ENCODE measurements at regions not wholly inside any gene's neighbourhood (a gene's known extent, or its start where the extent isn't known, plus 50 kb on each side); places are given as distances from the start of the nearest gene placed in this dataset.

DNA sequence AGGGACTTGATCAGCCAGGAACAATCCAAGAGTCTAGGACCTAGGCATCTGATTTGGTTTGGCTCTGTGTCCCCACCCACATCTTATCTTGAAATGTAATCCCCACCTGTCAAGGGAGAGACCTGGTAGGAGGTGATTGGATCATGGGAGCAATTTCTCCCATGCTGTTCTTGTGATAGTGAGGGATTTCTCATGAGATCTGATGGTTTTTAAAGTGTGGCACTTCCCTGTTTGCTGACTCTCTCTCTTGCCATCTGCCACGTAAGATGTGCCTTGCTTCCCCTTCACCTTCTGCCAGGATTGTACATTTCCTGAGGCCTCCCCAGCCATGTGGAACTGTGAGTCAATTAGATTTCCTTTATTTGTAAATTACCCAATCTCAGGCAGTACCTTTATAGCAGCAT, 201.7 kb upstream of the ACTBL2 start:
- Histone ChIP-seq H3K4me2 (no peak overlapping the region), H3K27ac (no peak overlapping the region), H3K4me1 (no peaks in the 10 kb centered on the region), H3K27me3 (no peaks in the 10 kb centered on the region), H3K4me3 (no peak overlapping the region), H3K9me3 (no peaks in the 10 kb centered on the region), H4K20me1 (no peaks in the 10 kb centered on the region), H3K9ac (no peak overlapping the region), H3K36me3 (no peaks in the 10 kb centered on the region)
- no peak for TF ChIP-seq Cebpa-rat (IDR thresholded peaks at IDR 0.05)

DNA sequence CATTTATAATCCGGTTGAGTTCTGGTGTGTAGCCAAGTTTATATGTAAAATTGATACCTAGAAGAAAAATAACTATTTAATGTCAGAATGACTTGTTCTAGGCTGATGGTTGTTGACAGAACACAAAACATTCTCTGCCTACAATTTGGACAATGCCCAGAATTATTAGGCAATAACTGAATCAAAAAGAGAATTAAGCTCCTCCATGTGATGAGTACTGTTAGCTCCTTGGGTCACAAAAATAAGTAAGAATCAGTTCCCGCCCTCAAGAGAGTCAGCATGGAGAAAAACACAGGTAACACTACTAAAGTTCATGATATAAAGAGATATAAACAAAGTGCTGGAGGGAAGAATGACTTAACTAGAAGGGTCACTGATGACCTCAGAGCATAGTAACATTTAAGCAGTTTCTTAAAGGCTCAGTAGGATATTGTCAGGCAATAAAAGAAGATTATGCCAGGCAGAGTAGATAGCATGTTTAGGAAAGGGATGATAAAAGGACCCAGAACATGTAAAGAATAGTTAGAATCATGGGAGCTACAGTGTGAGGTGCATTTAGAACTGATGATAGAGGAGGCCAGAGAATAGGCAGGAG, 200.5 kb upstream of the ACTBL2 start:
- H3K27ac ChIP-seq: no peak overlapping the region
- H3K4me3 ChIP-seq: no peak overlapping the region
- H3K4me1 ChIP-seq: no peaks in the 10 kb centered on the region
- no peak for TF ChIP-seq Cebpa-rat (IDR thresholded peaks at IDR 0.05)
- H3K27me3 ChIP-seq: no peaks in the 10 kb centered on the region
- H3K4me2 ChIP-seq: no peak overlapping the region
- no peaks in the 10 kb centered on the region for H3K9me3 ChIP-seq
- H4K20me1 ChIP-seq: no peaks in the 10 kb centered on the region
- no peak overlapping the region for H3K9ac ChIP-seq
- H3K36me3 ChIP-seq: no peaks in the 10 kb centered on the region

DNA sequence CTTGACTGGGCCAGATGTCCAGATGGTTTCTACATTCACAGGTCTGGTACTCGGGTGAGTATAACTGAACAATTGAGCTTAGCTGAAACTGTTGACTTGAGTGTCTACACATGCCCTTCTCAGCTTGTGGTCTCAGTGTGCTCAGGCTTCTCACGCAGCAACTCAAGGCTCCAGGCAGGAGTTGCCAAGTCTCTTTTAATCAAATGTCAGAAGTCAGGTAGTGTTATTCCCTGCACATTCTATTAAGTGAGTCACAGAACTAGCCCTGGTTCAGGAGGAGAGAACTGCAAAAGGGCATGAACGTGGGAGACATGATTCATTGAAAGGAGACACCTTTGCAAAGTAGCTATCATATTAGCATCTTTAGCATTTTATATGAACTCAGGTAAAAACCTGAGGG, 199.3 kb upstream of the ACTBL2 start:
- H3K36me3 ChIP-seq: no peaks in the 10 kb centered on the region
- TF ChIP-seq Cebpa-rat (IDR thresholded peaks at IDR 0.05): no peak
- no peaks in the 10 kb centered on the region for H3K27me3 ChIP-seq
- H3K9ac ChIP-seq: no peak overlapping the region
- H3K4me1 ChIP-seq: no peaks in the 10 kb centered on the region
- H4K20me1 ChIP-seq: no peaks in the 10 kb centered on the region
- no peak overlapping the region for H3K4me2 ChIP-seq
- H3K9me3 ChIP-seq: no peaks in the 10 kb centered on the region
- no peak overlapping the region for H3K4me3 ChIP-seq
- no peak overlapping the region for H3K27ac ChIP-seq

GRCh38 chr5:57680686-57681085, 198.1 kb upstream of the ACTBL2 start:
- TF ChIP-seq Cebpa-rat (IDR thresholded peaks at IDR 0.05): no peak
- no peaks in the 10 kb centered on the region for H4K20me1 ChIP-seq
- H3K4me3 ChIP-seq: no peak overlapping the region
- no peaks in the 10 kb centered on the region for H3K27me3 ChIP-seq
- no peak overlapping the region for H3K4me2 ChIP-seq
- H3K36me3 ChIP-seq: no peaks in the 10 kb centered on the region
- no peaks in the 10 kb centered on the region for H3K9me3 ChIP-seq
- no peaks in the 10 kb centered on the region for H3K4me1 ChIP-seq
- no peak overlapping the region for H3K27ac ChIP-seq
- no peak overlapping the region for H3K9ac ChIP-seq

- Histone ChIP-seq H4K20me1 (no peaks in the 10 kb centered on the region), H3K27me3 (no peaks in the 10 kb centered on the region), H3K4me2 (no peak overlapping the region), H3K4me1 (no peaks in the 10 kb centered on the region), H3K4me3 (no peak overlapping the region), H3K36me3 (no peaks in the 10 kb centered on the region), H3K9ac (no peak overlapping the region), H3K27ac (no peak overlapping the region), H3K9me3 (no peaks in the 10 kb centered on the region)
- TF ChIP-seq Cebpa-rat (IDR thresholded peaks at IDR 0.05): no peak
These were observed 194.6 kb upstream of the ACTBL2 start for GRCh38 chr5:57677235-57677634.

GRCh38 chr5:57676222-57677098, 193.8 kb upstream of the ACTBL2 start:
- no peak overlapping the region for H3K4me3 ChIP-seq
- no peaks in the 10 kb centered on the region for H3K4me1 ChIP-seq
- no peak for TF ChIP-seq Cebpa-rat (IDR thresholded peaks at IDR 0.05)
- H3K9me3 ChIP-seq: no peaks in the 10 kb centered on the region
- H3K9ac ChIP-seq: no peak overlapping the region
- no peak overlapping the region for H3K4me2 ChIP-seq
- H4K20me1 ChIP-seq: no peaks in the 10 kb centered on the region
- H3K27ac ChIP-seq: no peak overlapping the region
- H3K27me3 ChIP-seq: no peaks in the 10 kb centered on the region
- H3K36me3 ChIP-seq: no peaks in the 10 kb centered on the region

GRCh38 chr5:57675236-57675635, 192.6 kb upstream of the ACTBL2 start:
- no peaks in the 10 kb centered on the region for H3K9me3 ChIP-seq
- no peaks in the 10 kb centered on the region for H3K4me1 ChIP-seq
- no peak overlapping the region for H3K4me3 ChIP-seq
- no peaks in the 10 kb centered on the region for H3K27me3 ChIP-seq
- H4K20me1 ChIP-seq: no peaks in the 10 kb centered on the region
- H3K9ac ChIP-seq: no peak overlapping the region
- TF ChIP-seq Cebpa-rat (IDR thresholded peaks at IDR 0.05): no peak
- H3K4me2 ChIP-seq: no peak overlapping the region
- H3K36me3 ChIP-seq: no peaks in the 10 kb centered on the region
- H3K27ac ChIP-seq: no peak overlapping the region

DNA sequence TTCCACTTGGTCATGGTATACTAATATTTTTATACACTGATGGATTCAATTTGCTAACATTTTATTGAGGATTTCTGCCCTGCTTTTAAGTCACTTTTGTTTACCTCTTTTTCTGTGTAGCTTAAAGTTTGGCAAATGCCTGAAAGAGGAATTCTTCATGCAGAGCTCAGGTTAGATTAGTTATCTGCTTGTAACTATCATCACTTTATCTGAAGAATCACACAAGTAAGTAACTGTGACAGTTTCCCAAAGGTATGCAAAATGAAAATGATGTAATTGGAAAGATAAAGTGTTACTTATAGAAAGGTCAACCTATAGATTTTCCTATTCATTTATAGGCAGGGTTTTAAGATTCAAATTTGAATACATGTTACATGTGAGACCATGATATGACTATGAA, 188.8 kb upstream of the ACTBL2 start:
- Histone ChIP-seq H3K9ac (no peak overlapping the region), H3K4me3 (no peak overlapping the region), H3K27ac (no peak overlapping the region), H3K9me3 (no peaks in the 10 kb centered on the region), H4K20me1 (no peaks in the 10 kb centered on the region), H3K27me3 (no peaks in the 10 kb centered on the region), H3K4me1 (no peaks in the 10 kb centered on the region), H3K4me2 (no peak overlapping the region), H3K36me3 (no peaks in the 10 kb centered on the region)
- no peak for TF ChIP-seq Cebpa-rat (IDR thresholded peaks at IDR 0.05)

DNA sequence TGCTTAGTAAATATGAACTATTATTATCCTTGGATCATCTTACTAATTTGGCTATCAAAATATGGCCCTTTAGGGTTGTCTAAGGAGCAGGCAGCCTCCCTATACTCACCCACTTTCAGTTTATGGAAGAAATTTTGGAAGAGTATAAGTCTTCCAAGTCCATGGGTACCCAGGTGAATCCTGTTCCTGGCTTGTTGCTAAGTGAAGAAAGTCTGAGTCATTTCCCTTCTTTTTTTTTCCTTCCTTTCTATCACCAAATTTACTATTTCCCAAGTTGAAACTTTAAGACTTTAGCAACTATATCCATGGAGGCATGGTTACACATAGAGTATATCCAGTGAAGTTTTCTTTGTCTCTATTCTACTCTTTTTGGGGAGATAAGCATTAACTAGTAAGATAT, 184.0 kb upstream of the ACTBL2 start:
- Histone ChIP-seq H4K20me1 (no peaks in the 10 kb centered on the region), H3K36me3 (no peaks in the 10 kb centered on the region), H3K4me3 (no peak overlapping the region), H3K27me3 (no peaks in the 10 kb centered on the region), H3K9ac (no peak overlapping the region), H3K9me3 (no peaks in the 10 kb centered on the region), H3K4me1 (no peaks in the 10 kb centered on the region), H3K4me2 (no peak overlapping the region), H3K27ac (no peak overlapping the region)
- TF ChIP-seq Cebpa-rat (IDR thresholded peaks at IDR 0.05): no peak

DNA sequence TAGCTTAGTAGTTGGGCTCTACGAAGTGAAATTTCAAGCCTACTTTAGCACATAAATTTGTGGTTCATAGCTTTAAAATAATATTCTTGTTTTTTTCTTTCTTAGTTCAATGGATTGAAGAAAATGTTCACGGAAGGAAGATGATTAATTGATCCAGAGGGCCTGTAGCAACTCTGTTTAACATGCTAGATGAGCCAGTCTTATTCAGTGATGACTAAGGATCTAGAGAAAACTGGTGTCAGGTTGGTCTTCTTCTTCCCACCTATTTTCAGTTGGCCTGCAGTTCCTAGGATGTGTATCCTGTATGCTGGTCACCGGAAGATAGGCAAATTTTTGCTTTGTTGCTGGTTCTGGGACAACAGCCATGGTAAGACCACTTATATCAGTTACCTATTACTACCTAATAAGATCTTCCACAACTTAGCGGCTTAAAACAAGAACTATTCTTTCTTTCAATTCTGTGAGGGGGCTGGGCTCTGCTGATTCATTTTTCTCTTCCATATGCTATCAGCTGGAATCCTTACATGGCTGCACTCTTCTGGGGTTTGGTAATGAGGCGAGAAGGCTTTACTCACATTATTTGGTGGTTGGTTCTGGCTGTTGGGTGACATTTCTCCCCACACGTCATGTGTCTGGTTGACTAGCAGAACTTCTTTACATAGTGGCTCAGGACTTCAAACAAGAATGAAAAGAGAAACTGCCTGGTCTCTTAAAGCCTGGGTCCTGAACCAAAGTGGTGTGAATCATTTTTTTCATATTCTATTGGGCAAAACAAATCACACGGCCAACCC, 182.7 kb upstream of the ACTBL2 start:
- no peaks in the 10 kb centered on the region for H3K9me3 ChIP-seq
- H3K27ac ChIP-seq: no peak overlapping the region
- TF ChIP-seq Cebpa-rat (IDR thresholded peaks at IDR 0.05): no peak

More for the DNA sequence above, 182.7 kb upstream of the ACTBL2 start:
- Histone ChIP-seq H3K4me3 (no peak overlapping the region), H3K27me3 (no peaks in the 10 kb centered on the region), H4K20me1 (no peaks in the 10 kb centered on the region), H3K4me2 (no peak overlapping the region), H3K36me3 (no peaks in the 10 kb centered on the region), H3K4me1 (no peaks in the 10 kb centered on the region), H3K9ac (no peak overlapping the region)

Measured in BLaER1 (cell line).